ENCODE measurements at regions not wholly inside any gene's neighbourhood (a gene's known extent, or its start where the extent isn't known, plus 50 kb on each side); places are given as distances from the start of the nearest gene placed in this dataset.
"Not testable (repeated sequence)": the region's sequence is repeated elsewhere in the genome, so short reads cannot be mapped to it uniquely, and the experiment has no call there.

GRCh38 chr15:56808160-56808559 lies 74.9 kb upstream of the ZNF280D start:
- no peak for DNase-seq (ENCODE audit: low read depth)

GRCh38 chr15:56806148-56806536 lies 72.8 kb upstream of the ZNF280D start:
- DNase-seq (ENCODE audit: low read depth), result no peak

- DNase-seq (ENCODE audit: low read depth), result no peak
Measured at GRCh38 chr15:56805466-56806147, 72.3 kb upstream of the ZNF280D start.

- DNase-seq (ENCODE audit: low read depth), result no peak
Measured at GRCh38 chr15:56804938-56805337, 71.6 kb upstream of the ZNF280D start.

- no peak for DNase-seq (ENCODE audit: low read depth)
Measured at GRCh38 chr15:56804279-56804678, 71.0 kb upstream of the ZNF280D start.

GRCh38 chr15:56802161-56802560 lies 68.9 kb upstream of the ZNF280D start:
- DNase-seq (ENCODE audit: low read depth), result no peak

GRCh38 chr15:56798639-56799038 lies 65.3 kb upstream of the ZNF280D start:
- no peak for DNase-seq (ENCODE audit: low read depth)

GRCh38 chr15:56797720-56798275 lies 64.5 kb upstream of the ZNF280D start:
- no peak for DNase-seq (ENCODE audit: low read depth)

- DNase-seq (ENCODE audit: low read depth), result no peak
Measured at GRCh38 chr15:56795502-56795901, 62.2 kb upstream of the ZNF280D start.

- no peak for DNase-seq (ENCODE audit: low read depth)
Measured at GRCh38 chr15:56794553-56795329, 61.4 kb upstream of the ZNF280D start.

GRCh38 chr15:56794165-56794552 lies 60.9 kb upstream of the ZNF280D start:
- no peak for DNase-seq (ENCODE audit: low read depth)

GRCh38 chr15:56792211-56792610 lies 58.9 kb upstream of the ZNF280D start:
- no peak for DNase-seq (ENCODE audit: low read depth)

GRCh38 chr15:56791521-56791920 lies 58.2 kb upstream of the ZNF280D start:
- DNase-seq (ENCODE audit: low read depth), result not testable (repeated sequence)

GRCh38 chr15:56788359-56788758 lies 55.0 kb upstream of the ZNF280D start:
- DNase-seq (ENCODE audit: low read depth), result no peak

GRCh38 chr15:56786966-56787365 lies 53.7 kb upstream of the ZNF280D start:
- DNase-seq (ENCODE audit: low read depth), result no peak

GRCh38 chr15:56783857-56784661 lies 50.8 kb upstream of the ZNF280D start:
- DNase-seq (ENCODE audit: low read depth), result no peak

GRCh38 chr15:56783156-56783856 lies 50.0 kb upstream of the ZNF280D start:
- no peak for DNase-seq (ENCODE audit: low read depth)

All from activated T-helper 1 cell treated with Interleukin-2 at 50 U/mL for 16 hours (primary cell).